Embryonic facial prominence (tissue), 1 donor: ENCODE measurements at regions not wholly inside any gene's neighbourhood (a gene's known extent, or its start where the extent isn't known, plus 50 kb on each side); places are given as distances from the start of the nearest gene placed in this dataset.

Experiments used
- DNase-seq: peaks from one replicate; pipeline ENCODE4 v3.0.0-alpha.2; 2016; ENCODE audit errors: extremely low spot score

DNA sequence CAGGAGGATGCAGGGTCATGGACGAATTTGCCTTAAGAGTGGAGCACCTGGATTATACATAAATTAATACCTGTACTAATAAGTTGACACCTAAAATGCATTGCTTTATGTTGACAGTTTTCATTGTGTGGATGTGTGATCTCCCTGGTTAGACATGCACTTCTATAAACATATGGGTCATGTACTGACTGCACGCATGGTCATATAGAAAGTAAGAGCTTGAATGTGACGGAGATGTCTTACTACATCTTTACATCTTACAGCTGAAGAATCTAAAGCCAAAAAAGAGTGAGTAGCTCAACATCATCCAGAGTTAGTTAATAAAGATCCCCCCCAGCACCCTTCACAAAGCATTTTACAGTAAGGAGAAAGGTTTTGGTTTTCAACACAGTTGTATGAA is 408.4 kb upstream of the JARID2 start:
- DNase-seq, result no peak

DNA sequence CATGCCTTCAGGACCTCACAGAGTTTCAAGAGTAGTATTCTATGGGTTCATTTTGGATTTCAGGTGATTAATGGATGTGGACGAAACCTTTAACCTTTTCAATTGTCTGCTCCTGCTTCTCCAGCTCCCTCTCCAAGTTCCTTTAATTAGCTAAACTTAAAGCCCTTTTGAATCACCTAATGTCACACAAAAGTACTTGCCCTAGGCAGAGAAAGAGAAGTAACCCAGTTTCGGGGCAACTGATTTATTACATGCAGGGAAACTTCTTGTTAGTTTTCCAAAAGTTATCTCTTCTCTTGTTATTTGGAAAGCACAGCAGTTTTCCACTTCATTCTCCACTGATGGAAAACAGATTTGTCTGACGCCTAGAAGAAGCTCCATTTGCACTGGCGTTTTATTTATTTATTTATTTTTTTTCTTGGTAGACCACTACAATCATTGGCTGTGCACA is 407.7 kb upstream of the JARID2 start:
- no peak for DNase-seq

DNA sequence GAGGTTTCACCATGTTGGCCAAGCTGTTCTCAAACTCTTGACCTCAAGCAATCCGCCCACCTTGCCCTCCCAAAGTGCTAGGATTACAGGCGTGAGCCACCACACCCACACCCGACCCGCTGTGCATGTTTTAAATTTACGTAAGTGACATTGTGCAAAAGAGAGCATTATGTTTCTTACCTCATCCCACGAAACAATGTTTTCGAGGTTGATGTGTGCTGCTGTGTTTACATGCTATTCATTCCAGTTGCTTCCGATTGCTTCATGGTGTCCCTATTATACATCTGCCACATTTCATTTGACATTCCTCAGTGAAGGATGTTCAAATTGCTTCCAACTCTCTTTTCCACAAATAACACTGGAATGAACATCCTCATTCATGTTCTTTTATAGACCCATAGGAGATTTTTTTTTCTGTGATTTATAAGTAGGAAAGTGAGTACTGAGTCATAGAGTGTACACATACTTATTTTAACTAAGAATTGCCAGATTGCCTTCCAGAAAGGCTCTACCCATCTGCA is 403.9 kb upstream of the JARID2 start:
- no peak for DNase-seq

DNA sequence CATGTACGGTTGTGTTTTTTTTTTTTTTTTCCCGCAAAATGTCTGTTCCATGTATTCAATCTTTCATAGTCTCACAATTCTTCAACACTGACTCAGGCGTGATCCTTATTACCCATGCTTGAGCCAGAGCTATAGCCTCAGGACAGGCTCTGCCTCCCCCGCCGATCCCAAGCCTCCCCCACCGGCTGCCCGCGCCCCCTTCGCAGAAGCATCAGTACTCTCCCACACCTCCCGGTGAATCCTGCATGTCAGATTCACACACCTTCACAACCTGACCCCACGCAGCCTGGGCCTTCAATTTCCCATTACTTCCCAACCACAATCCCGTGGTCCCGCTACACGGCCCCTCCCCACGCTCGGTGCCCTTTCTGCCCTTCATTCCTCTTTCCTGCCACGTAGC is 401.5 kb upstream of the JARID2 start:
- DNase-seq, result no peak

DNA sequence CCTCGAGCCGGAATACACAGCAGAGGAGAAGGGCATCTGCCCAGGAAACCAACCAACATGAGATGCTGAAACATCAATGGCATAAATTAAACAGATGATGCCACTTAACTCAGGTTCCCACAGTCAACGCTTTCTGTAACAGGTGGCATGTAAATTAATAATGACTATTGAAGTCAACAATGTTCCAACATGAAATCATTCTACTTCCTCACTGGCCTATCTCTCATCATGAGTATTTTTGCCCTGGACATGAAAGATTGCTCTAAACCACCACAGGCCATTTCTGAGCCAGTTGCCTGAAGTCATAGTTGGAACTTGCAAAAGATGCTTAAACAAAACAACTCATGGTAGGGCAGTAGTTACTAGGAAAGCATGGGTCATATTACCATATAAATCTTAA is 397.9 kb upstream of the JARID2 start:
- DNase-seq, result no peak

DNA sequence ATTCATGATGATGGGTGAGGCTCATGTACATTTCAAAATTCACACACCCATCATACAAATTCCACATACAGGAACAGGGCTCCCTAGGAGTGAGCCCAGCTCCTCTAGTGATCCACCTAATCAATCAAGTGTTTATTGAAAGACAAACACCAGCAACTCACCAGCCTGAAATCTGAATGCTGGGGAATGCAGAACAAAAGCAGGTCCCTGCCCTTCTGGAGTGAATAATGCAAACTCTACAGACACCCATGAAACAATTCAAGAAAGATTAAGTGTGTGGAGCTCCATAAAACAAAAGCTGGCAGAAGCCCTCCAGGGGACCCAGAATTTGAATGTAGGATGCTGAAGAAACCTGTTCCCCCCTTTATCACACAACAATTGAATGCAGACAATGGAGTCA is 396.7 kb upstream of the JARID2 start:
- no peak for DNase-seq

DNA sequence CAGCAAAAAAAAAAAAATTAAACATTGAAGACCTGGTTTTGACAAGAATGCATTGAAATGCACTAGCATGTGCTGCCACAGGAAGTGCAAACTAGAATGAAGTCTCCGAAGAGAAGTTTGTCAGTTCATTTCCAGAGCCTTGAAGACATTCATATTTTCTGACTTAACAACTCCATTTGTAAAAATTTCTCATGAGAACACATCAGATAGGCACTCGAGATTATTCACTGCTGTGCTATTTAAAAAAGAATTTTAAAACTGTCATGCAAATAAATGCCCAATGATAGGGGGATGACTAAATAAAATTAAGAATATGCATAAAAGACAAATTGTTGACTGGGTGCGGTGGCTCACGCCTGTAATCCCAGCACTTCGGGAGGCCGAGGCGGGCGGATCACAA is 394.6 kb upstream of the JARID2 start:
- no peak for DNase-seq

DNA sequence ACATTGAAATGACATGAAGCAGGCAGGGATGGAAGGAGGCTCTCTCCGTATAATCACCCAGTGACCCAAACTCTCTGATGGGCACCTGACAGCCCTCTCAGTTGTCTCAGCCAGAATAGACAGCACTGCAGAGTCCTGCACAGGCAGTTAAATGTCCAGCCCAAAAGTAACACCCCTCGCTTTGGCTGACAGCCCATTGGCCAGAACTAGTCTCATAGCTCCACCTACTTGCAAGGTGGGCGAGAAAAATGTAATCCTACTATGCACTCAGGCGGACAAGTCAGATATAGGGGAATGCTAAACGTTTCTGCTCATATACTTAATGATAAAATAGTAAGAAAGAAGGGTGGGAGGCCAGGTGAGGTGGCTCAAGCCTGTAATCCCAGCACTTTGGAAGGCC is 393.5 kb upstream of the JARID2 start:
- no peak for DNase-seq

DNA sequence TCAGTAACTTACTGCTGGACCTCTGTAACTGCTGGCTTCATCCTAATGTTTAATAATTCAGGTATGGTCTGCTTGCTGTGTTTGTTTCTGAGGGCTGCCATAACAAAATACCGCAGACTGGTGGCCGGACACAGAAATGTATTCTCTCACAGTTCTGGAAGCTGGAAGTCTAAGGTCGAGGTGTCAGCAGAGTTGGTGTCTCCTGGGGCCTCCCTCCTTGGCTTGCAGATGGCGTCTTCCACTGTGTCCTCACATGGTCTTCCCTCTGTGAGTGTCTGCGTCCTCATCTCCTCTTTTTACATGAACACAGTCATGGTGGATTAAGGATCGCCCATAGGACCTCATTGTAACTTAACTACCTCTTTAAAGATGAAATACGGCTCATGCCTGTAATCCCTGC is 389.7 kb upstream of the JARID2 start:
- DNase-seq, result no peak

DNA sequence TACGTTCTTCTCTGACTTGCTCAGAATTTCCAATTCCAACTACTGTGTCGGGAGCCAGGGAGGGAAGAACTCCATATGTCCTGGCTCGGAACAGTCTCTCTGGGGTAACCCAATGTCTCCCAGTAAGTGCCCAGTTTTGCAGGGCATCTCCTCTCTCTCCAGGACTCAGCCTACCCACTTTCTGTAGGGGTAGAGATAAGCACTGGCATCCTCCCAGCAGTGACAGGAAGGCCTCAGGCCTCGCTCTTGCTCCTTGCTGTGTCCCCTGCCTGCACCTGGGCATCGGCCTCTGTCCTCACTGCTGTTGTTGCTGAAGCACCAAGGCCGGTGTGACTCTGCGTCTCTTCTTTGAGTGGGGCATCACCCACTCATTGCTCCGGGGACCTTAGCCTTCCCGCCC is 388.9 kb upstream of the JARID2 start:
- DNase-seq, result no peak

DNA sequence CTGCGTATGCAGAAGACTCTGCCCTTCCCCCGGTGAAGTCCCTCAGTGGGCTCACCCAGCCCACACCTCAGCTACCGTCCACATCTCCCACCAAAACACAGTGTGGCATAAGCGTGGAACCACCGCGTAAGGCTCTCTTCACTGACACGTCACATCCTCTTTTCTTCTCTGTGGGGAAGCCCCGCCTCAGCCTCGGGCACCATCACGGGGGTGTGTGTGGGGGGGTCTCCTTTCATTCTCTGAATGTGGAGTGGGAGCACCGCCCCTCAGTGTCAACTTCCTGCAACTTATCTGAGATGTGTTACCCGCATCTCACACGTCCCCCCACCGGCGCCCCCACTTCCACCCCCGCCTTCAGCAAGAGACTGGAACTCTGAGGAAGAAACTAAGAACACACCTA is 388.4 kb upstream of the JARID2 start:
- DNase-seq, result no peak

DNA sequence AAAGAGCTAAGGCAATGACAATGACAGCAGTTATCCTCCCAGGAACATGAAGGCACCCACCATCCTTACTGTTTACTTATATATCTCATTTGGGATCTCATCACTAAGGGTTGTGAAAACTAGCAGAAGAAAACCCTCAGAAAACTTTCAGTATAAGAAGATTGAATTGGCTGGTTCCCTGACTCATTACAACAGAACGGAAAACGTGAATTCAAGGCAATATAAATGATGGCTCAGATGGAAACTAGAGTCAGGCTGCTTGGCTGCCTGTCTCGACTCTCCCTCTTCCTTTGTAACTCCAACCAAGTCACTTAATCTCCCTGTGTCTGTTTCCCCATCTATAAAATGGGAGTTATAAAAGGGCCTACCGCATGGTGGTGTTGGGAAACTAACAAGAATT is 387.1 kb upstream of the JARID2 start:
- DNase-seq, result no peak

DNA sequence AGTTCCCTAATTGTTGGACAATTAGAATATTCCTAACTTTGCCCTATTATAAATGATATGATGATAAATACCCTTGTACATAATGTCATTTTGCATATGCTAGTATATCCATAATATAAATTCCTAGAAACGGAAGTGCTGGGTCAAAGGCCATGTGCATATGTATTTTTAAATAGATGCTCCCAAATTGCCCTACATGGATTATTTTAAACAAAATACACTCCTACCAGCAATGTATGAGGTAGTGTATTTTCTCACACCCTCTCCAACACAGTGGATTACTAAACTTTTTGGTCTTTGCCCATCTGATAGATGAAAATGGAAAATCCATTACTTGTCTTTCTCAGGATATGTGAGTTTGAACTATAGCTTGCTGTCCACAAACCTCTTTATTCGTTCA is 385.1 kb upstream of the JARID2 start:
- no peak for DNase-seq

DNA sequence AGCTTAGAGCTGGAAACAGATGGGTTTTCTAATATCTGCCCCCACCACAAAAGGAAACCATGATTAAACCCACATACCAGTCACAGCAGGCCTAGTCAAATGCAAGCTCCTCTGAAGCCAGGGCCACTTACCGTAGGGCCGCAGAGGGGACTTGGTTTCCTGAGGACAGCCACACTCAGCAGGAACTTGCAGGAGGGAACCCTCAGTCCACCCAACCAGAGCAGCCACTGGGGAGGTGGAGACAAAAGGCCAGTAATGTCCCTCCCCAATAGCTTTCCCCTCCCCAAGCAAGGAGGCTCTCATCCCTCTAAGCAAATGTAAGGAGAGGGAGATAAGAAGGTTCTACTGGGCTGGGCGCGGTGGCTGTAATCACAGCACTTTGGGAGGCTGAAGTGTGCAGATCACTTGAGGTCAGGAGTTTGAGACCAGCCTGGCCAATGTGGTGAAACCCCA is 384.4 kb upstream of the JARID2 start:
- no peak for DNase-seq

DNA sequence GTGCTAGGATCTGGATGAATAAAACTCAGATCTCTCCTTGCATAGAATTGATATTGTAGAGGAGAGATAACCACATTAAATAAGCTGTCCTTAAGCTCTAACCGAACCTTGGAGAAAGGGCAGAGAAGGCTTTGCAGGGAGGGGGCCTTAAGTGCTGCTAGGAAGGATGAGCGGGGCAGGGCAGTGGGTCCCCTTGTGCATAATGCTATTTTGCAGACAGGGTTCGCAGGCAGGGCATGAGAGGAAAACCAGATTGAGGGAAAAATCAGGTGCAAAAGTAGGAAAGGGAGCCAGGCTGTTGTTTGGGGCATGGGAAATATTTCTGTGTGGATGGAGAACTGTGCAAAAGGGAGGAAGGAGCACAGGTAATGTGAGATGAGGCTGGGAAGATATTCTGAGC is 383.0 kb upstream of the JARID2 start:
- no peak for DNase-seq

DNA sequence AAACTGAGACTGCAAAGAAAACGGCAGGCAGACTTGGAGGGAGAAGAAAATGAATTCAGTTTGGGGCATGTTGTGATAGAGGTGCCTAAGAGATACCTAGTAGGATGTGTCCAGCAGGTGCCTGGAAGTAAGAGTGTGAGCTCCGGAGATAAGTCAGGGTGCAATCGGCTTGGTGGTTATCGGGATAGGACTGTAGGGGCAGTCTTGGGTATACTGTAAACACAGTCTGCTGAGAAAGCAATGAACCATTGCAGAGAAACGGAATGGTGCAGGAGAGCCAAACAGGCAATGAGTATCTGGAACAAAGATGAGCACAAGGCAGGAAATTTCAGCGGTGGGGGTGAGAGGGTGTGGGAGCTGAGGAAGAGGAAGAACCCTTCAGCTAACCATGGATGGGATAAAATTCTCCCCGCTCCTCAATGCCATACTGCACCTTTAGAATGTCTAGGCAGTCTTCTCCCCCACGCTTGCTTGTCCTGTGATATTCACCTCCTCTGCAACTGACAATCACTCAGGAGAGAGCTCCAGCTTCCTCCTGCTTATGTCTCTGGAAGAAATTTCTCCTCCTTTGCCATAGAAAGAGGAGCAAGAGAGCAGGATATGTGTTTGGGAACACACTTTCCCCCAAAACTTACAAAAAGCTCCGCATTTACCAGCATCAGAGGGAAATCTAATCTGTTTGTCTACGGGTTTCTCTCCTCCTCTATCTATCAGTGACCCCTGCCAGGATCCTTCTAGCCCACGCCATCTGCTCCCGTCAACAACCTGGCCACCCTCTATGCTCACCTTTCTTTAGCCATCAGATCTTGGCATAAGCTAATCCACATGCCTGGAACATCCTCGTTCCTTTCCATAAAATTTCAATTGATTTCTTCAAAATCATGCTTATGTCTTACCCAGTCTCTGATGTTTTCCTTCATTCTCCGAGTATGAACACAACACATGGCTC is 381.7 kb upstream of the JARID2 start:
- no peak for DNase-seq

DNA sequence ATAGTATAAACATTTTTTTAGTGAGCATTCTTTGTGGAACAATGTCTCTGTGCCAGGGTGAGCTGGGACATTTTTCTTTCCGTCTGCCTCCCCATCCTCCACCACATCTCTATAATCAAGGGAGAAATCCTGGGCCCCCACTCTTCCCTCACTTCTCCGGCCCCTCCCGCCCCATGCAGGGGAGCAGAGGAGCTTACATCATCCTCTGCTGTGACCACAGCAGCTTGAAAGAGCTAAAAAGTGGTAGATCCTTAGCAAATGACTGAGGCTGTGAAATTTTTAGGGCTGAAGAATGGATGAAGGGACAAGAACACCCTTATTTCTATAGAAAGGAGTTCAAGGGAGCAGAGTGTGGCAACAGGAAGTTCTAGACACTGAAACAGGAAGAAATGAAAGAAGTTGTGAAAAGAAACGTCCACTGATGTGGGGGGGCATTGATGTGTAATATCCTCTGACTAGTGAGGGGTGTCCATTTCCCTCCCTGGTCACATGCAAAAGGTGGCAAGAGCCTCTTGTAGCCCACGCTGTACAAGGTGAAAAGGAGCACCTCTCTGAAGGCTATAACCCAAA is 380.3 kb upstream of the JARID2 start:
- no peak for DNase-seq

DNA sequence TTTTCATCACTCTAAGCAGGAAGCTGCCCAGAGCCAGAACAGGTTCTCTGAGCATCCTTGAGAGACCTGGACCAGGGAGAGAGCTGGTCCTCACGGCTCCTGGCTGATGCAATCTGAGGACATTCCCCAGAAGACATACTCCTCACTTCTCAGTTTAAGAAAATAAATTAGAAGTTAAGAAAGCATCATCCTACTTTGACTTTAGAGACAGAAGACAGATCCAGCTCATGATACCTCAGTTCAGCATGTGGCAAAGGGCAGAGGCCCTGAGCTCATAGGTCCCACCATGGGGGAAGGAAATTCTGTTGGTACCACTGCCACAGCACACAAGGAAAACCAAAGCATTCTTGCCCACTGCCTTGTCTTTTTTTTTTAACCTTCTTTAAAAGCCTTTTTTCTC is 378.1 kb upstream of the JARID2 start:
- DNase-seq, result no peak

DNA sequence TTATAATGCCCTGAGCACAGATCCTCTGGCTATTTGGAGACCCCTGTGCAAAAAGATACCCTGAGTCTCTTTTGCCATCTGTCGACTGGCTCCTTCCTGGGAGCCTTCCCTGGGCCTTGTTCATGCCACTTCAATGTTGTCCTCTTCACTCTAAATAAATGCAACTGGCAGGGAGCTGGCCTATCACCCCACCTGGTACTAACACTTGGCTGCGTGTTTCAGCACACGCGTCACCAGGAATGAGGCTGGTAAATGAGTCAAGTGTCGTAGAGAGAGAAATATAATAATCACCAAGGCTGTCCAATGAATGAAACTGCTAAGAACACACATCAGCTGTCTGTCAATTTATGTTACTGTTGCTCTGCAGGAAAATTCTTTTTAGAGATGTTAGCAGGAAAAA is 374.6 kb upstream of the JARID2 start:
- no peak for DNase-seq

DNA sequence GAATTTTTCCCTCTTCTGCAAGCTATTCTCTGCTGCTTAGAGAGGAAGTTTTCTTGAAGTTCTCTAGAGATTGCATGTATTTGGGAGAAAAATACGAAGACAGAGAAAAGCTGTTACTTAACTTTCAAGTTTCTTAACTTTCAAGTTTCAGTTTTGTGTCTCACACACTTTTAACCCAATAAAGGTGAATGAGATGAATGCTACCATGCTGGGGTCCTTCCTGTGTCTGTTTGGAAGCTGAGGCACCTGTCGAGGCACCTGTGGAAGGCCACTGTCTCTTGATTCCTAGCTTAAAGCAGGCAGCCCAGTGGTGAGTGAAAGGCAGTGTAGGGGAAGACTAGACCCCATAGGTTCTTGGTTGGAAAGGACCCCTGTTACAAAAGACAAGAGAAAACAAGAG is 372.8 kb upstream of the JARID2 start:
- DNase-seq, result no peak

DNA sequence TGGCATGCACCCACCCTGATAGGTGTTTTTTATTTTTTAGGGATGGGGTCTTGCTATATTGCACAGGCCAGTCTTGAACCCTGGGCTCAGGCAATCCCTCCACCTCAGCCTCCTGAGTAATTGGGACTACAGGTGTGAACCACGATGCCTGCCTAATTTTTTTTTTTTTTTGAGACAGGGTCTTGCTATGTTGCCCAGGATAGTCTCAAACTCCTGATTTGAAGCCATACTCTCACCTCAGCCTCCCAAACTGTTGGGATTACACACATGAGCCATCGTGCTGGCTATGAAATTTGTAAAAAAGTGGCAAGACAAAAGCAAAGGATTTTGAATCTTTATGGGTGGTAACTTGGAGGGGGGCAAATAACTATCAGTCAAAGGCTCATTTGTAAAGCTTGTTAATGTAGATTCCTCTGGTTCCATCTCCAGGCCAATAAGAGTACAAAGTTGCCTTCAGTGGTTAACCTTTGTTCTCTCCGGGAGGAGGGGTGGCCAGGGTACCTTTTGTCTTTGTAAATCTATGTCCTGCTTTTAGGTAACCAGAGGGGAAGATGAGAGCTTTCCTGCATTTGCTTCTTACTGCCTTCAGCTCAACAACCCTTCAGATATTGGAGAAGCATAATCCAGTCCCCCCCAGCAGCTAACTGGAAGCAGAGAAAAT is 372.0 kb upstream of the JARID2 start:
- DNase-seq, result no peak

DNA sequence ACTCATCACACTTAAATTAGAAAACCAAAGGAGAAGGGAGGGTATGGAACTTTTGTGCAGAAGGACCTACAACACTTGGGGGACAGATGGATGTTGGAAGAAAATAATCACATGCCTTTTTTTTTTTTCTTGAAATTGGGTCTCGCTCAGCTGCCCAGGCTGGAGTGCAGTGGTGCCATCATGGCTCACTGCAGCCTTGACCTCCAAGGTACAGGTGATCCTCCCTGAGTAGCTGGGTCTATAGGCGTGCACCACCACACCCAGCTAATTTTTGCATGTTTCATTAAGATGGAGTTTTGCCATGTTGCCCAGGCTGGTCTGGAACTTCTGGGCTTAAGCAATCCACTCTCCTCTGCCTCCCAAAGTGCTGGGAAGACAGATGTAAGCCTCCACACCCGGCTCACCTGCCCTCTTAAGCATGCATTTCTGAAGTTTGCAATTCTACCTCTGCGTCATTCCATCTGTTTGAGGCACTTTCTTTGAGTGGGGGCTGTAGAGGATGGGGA is 370.8 kb upstream of the JARID2 start:
- no peak for DNase-seq
